Nephron (organoid): ENCODE measurements at regions not wholly inside any gene's neighbourhood (a gene's known extent, or its start where the extent isn't known, plus 50 kb on each side); places are given as distances from the start of the nearest gene placed in this dataset.

Experiments
- H3K27ac Mint-ChIP-seq, 3 experiments: 2 replicates each; pipeline ENCODE4 v1.8.0; 2020; ENCODE audit warnings: mixed read lengths in 3 of 3, mild to moderate bottlenecking in 2 of 3, moderate library complexity in 1 of 3
- H3K27me3 Mint-ChIP-seq: 2 replicates; pipeline ENCODE4 v1.8.0; 2021; ENCODE audit warnings: low read depth, mild to moderate bottlenecking, moderate library complexity, mixed read lengths
- H3K36me3 Mint-ChIP-seq: 2 replicates; pipeline ENCODE4 v1.8.0; 2020; ENCODE audit warnings: low read depth, mixed read lengths
- H3K4me1 Mint-ChIP-seq: 2 replicates; pipeline ENCODE4 v1.8.0; 2020; ENCODE audit warnings: mixed read lengths
- H3K4me3 Mint-ChIP-seq, 3 experiments: 2 replicates each; pipeline ENCODE4 v1.8.0; 2020; ENCODE audit warnings: mild to moderate bottlenecking in 3 of 3, mixed read lengths in 3 of 3, moderate library complexity in 2 of 3
- H3K9me3 Mint-ChIP-seq: 2 replicates; pipeline ENCODE4 v1.8.0; 2020; ENCODE audit warnings: mixed read lengths
- CTCF ChIP-seq, 3 experiments: fragments of 200-600 bp; sonication (generic); IDR thresholded peaks; one replicate each; pipeline ENCODE4 v1.5.0; 2021; ENCODE audit warnings: antibody characterized with exemption in 3 of 3; ENCODE audit not compliant: unreplicated experiment in 3 of 3

GRCh38 chr5:109469896-109470662 lies 60.3 kb upstream of the PJA2 start:
- Mint-ChIP-seq H3K27me3 (no peaks in the 10 kb centered on the region), H3K27ac (no peak overlapping the region), H3K4me3 (no peak overlapping the region), H3K9me3 (no peaks in the 10 kb centered on the region), H3K36me3 (no peaks in the 10 kb centered on the region), H3K4me1 (peaks cover 9% of the 10 kb centered on the region)
- TF ChIP-seq CTCF (IDR thresholded peaks at IDR 0.05; ENCODE audit: unreplicated experiment in 3 of 3) = no peak

- no peaks in the 10 kb centered on the region for H3K9me3 Mint-ChIP-seq
- H3K36me3 Mint-ChIP-seq = no peaks in the 10 kb centered on the region
- peak overlapping the region in 2 of 3 experiments; percentile 49 to 55 for H3K27ac Mint-ChIP-seq
- peak; percentile 71 to 80 (median 79) for TF ChIP-seq CTCF (IDR thresholded peaks at IDR 0.05; ENCODE audit: unreplicated experiment in 3 of 3)
- H3K4me1 Mint-ChIP-seq = peaks cover 9% of the 10 kb centered on the region
- no peak overlapping the region for H3K4me3 Mint-ChIP-seq
- no peaks in the 10 kb centered on the region for H3K27me3 Mint-ChIP-seq
These were observed 59.1 kb upstream of the PJA2 start for GRCh38 chr5:109468737-109469420.

- no peaks in the 10 kb centered on the region for H3K36me3 Mint-ChIP-seq
- peak overlapping the region in 2 of 3 experiments; percentile 49 to 55 for H3K27ac Mint-ChIP-seq
- no peaks in the 10 kb centered on the region for H3K27me3 Mint-ChIP-seq
- no peaks in the 10 kb centered on the region for H3K9me3 Mint-ChIP-seq
- H3K4me3 Mint-ChIP-seq = no peak overlapping the region
- no peak for TF ChIP-seq CTCF (IDR thresholded peaks at IDR 0.05; ENCODE audit: unreplicated experiment in 3 of 3)
- peaks cover 9% of the 10 kb centered on the region for H3K4me1 Mint-ChIP-seq
These were observed 58.5 kb upstream of the PJA2 start for GRCh38 chr5:109468288-109468676.

GRCh38 chr5:109467058-109467457 lies 57.3 kb upstream of the PJA2 start:
- H3K9me3 Mint-ChIP-seq = no peaks in the 10 kb centered on the region
- no peaks in the 10 kb centered on the region for H3K27me3 Mint-ChIP-seq
- H3K4me1 Mint-ChIP-seq = peaks cover 9% of the 10 kb centered on the region
- no peak for TF ChIP-seq CTCF (IDR thresholded peaks at IDR 0.05; ENCODE audit: unreplicated experiment in 3 of 3)
- H3K36me3 Mint-ChIP-seq = no peaks in the 10 kb centered on the region
- no peak overlapping the region for H3K27ac Mint-ChIP-seq
- no peak overlapping the region for H3K4me3 Mint-ChIP-seq
